ENCODE measurements at regions not wholly inside any gene's neighbourhood (a gene's known extent, or its start where the extent isn't known, plus 50 kb on each side); places are given as distances from the start of the nearest gene placed in this dataset.

DNA sequence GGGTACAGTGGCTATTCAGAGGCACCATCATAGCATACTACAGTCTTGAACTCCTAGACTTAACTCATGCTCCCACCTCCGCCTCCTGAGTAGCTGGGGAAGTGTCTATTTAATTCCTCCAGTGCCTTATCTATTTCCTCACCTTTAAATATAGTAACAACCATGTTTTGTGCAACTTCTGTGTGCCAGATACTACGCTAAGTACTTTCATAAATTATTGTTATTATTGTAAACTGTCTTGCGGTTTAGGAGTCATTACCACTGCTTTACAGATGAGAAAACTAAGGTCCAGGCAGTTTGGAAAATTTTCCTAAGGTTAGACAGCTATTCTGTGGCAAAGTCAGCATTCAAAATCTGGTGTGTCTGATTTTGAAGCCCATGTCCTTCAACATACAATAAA is 359.1 kb upstream of the XYLT1 start:
- 49% methylated on average over 3 of the region's 3 CpGs for WGBS
- Histone ChIP-seq H3K27me3 (ENCODE audit: control insufficient read depth, insufficient read depth) (no peaks in the 10 kb centered on the region), H3K4me1 (ENCODE audit: control insufficient read depth, insufficient read depth, low read length) (no peaks in the 10 kb centered on the region), H3K4me3 (ENCODE audit: low read length) (no peak overlapping the region), H3K9me3 (ENCODE audit: control insufficient read depth, low read length) (no peaks in the 10 kb centered on the region), H3K27ac (ENCODE audit: low read length) (no peak overlapping the region)
- DNase-seq: no peak
- intact Hi-C loops (cut with DNase I): loop anchor here in 1 of 4 donors (10.0 kb wide), 1 partner anchor 55 kb away; no protein-coding TSS in a partner anchor
- ATAC-seq: no peak

DNA sequence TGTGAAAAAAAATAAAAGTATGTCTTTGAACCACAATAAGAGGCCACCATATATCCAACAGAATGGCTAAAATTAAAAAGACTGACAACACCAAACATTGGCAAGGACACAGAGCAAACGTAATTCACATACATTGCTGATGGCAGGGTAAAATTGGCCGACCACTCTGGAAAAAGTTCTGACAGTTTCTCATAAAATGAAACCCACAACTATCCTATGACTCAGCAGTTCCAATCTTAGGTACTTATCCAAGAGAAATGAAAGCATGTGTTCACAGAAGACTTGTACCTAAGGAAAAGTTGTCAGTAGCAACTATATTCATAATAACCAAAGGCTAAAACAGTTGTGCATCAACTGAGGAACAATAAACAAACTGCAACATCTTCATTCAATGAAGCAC is 357.3 kb upstream of the XYLT1 start:
- WGBS: 21% methylated on average over 2 of the region's 2 CpGs
- no peaks in the 10 kb centered on the region for H3K9me3 ChIP-seq (ENCODE audit: control insufficient read depth, low read length)
- DNase-seq (no peak), ATAC-seq (no peak)
- no peak overlapping the region for H3K27ac ChIP-seq (ENCODE audit: low read length)
- H3K27me3 ChIP-seq (ENCODE audit: control insufficient read depth, insufficient read depth): no peaks in the 10 kb centered on the region
- intact Hi-C loops (cut with DNase I): loop anchor here in 1 of 4 donors (10.0 kb wide), 1 partner anchor 57 kb away; no protein-coding TSS in a partner anchor
- H3K4me3 ChIP-seq (ENCODE audit: low read length): no peak overlapping the region
- no peaks in the 10 kb centered on the region for H3K4me1 ChIP-seq (ENCODE audit: control insufficient read depth, insufficient read depth, low read length)

GRCh38 chr16:17827313-17827712 is 356.6 kb upstream of the XYLT1 start:
- Histone ChIP-seq H3K9me3 (ENCODE audit: control insufficient read depth, low read length) (no peaks in the 10 kb centered on the region), H3K4me1 (ENCODE audit: control insufficient read depth, insufficient read depth, low read length) (no peaks in the 10 kb centered on the region), H3K27ac (ENCODE audit: low read length) (no peak overlapping the region), H3K4me3 (ENCODE audit: low read length) (no peak overlapping the region), H3K27me3 (ENCODE audit: control insufficient read depth, insufficient read depth) (no peaks in the 10 kb centered on the region)
- ATAC-seq (no peak), DNase-seq (no peak)
- intact Hi-C loops (cut with DNase I): loop anchor here in 1 of 4 donors (10.0 kb wide), 1 partner anchor 57 kb away; no protein-coding TSS in a partner anchor
- 90% methylated on average over 1 of the region's 1 CpG for WGBS

DNA sequence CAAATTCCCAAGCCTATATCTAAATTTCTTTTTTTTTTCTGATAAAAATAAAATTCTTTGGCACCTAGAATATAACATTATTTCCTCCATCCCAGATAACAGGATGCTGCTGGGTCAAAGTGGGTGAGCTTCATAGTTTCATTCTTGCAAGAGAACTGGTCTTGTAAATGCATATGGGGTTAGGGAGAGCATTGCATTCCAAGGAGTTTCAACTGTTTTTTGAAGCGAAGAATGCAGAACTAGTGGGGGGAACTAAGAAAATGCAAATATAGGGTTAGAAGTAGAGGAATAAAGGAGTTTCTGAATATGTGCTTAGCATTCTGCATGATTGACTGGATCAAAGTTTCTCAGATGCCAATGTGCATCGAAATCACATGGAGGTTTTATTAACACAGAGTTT is 347.2 kb upstream of the XYLT1 start:
- H3K4me3 ChIP-seq (ENCODE audit: low read length): no peak overlapping the region

GRCh38 chr16:17817260-17817659 is 346.5 kb upstream of the XYLT1 start:
- DNase-seq (no peak), ATAC-seq (no peak)
- Histone ChIP-seq H3K27ac (ENCODE audit: low read length) (no peak overlapping the region), H3K9me3 (ENCODE audit: control insufficient read depth, low read length) (no peaks in the 10 kb centered on the region), H3K27me3 (ENCODE audit: control insufficient read depth, insufficient read depth) (peaks cover 4% of the 10 kb centered on the region), H3K4me1 (ENCODE audit: control insufficient read depth, insufficient read depth, low read length) (no peaks in the 10 kb centered on the region), H3K4me3 (ENCODE audit: low read length) (no peak overlapping the region)
- intact Hi-C loops (cut with DNase I): no loop called here
- 30% methylated on average over 1 of the region's 1 CpG for WGBS

More for the DNA sequence above, 347.2 kb upstream of the XYLT1 start:
- Histone ChIP-seq H3K27me3 (ENCODE audit: control insufficient read depth, insufficient read depth) (peaks cover 4% of the 10 kb centered on the region), H3K9me3 (ENCODE audit: control insufficient read depth, low read length) (no peaks in the 10 kb centered on the region), H3K27ac (ENCODE audit: low read length) (no peak overlapping the region), H3K4me1 (ENCODE audit: control insufficient read depth, insufficient read depth, low read length) (no peaks in the 10 kb centered on the region)
- ATAC-seq: no peak
- DNase-seq: no peak
- intact Hi-C loops (cut with DNase I): no loop called here
- 64% methylated on average over 2 of the region's 2 CpGs for WGBS

DNA sequence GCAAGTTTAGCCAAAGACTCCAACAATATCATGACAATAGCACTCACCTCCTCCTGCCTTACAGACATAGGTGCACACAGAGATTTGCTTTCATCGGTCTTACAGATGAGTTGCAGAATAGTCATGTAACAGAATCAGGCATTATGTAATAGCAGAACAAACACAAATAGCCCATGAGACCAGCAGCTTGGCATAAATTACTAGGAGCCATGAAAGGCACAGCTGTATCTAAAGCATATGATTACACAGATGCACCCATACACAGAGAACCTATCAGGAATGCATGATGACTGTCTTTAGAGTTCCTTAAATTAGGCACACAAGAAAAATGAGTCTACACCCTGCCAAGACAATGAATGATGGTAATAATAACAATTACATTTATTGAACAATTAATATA is 342.0 kb upstream of the XYLT1 start:
- no peak overlapping the region for H3K27ac ChIP-seq (ENCODE audit: low read length)
- 87% methylated on average over 1 of the region's 1 CpG for WGBS
- ATAC-seq (no peak), DNase-seq (no peak)
- intact Hi-C loops (cut with DNase I): no loop called here
- H3K27me3 ChIP-seq (ENCODE audit: control insufficient read depth, insufficient read depth): no peaks in the 10 kb centered on the region
- no peaks in the 10 kb centered on the region for H3K4me1 ChIP-seq (ENCODE audit: control insufficient read depth, insufficient read depth, low read length)
- no peak overlapping the region for H3K4me3 ChIP-seq (ENCODE audit: low read length)
- H3K9me3 ChIP-seq (ENCODE audit: control insufficient read depth, low read length): no peaks in the 10 kb centered on the region

- ATAC-seq: no peak
These were observed 334.1 kb upstream of the XYLT1 start for GRCh38 chr16:17804857-17805256.

GRCh38 chr16:17803625-17804410 is 333.1 kb upstream of the XYLT1 start:
- 51% methylated on average over 5 of the region's 5 CpGs for WGBS
- Histone ChIP-seq H3K27me3 (ENCODE audit: control insufficient read depth, insufficient read depth) (no peaks in the 10 kb centered on the region), H3K4me1 (ENCODE audit: control insufficient read depth, insufficient read depth, low read length) (no peaks in the 10 kb centered on the region), H3K9me3 (ENCODE audit: control insufficient read depth, low read length) (no peaks in the 10 kb centered on the region), H3K4me3 (ENCODE audit: low read length) (no peak overlapping the region), H3K27ac (ENCODE audit: low read length) (no peak overlapping the region)
- DNase-seq (no peak), ATAC-seq (no peak)
- intact Hi-C loops (cut with DNase I): no loop called here

More at GRCh38 chr16:17804857-17805256, 334.1 kb upstream of the XYLT1 start:
- intact Hi-C loops (cut with DNase I): no loop called here
- Histone ChIP-seq H3K4me1 (ENCODE audit: control insufficient read depth, insufficient read depth, low read length) (no peaks in the 10 kb centered on the region), H3K9me3 (ENCODE audit: control insufficient read depth, low read length) (no peaks in the 10 kb centered on the region), H3K4me3 (ENCODE audit: low read length) (no peak overlapping the region), H3K27ac (ENCODE audit: low read length) (no peak overlapping the region), H3K27me3 (ENCODE audit: control insufficient read depth, insufficient read depth) (no peaks in the 10 kb centered on the region)
- 63% methylated on average over 8 of the region's 8 CpGs for WGBS
- DNase-seq: no peak

GRCh38 chr16:17802571-17802970 is 331.8 kb upstream of the XYLT1 start:
- H3K9me3 ChIP-seq (ENCODE audit: control insufficient read depth, low read length): no peaks in the 10 kb centered on the region
- H3K27me3 ChIP-seq (ENCODE audit: control insufficient read depth, insufficient read depth): no peaks in the 10 kb centered on the region
- intact Hi-C loops (cut with DNase I): no loop called here
- no peak overlapping the region for H3K4me3 ChIP-seq (ENCODE audit: low read length)
- H3K27ac ChIP-seq (ENCODE audit: low read length): no peak overlapping the region
- ATAC-seq: no peak
- WGBS: 87% methylated on average over 1 of the region's 1 CpG
- no peak for DNase-seq
- H3K4me1 ChIP-seq (ENCODE audit: control insufficient read depth, insufficient read depth, low read length): no peaks in the 10 kb centered on the region

- Histone ChIP-seq H3K27me3 (ENCODE audit: control insufficient read depth, insufficient read depth) (no peaks in the 10 kb centered on the region), H3K27ac (ENCODE audit: low read length) (no peak overlapping the region), H3K9me3 (ENCODE audit: control insufficient read depth, low read length) (no peaks in the 10 kb centered on the region), H3K4me3 (ENCODE audit: low read length) (no peak overlapping the region), H3K4me1 (ENCODE audit: control insufficient read depth, insufficient read depth, low read length) (no peaks in the 10 kb centered on the region)
- intact Hi-C loops (cut with DNase I): no loop called here
- 75% methylated on average over 1 of the region's 1 CpG for WGBS
- no peak for ATAC-seq
- no peak for DNase-seq
These were observed 330.3 kb upstream of the XYLT1 start for GRCh38 chr16:17801068-17801467.

DNA sequence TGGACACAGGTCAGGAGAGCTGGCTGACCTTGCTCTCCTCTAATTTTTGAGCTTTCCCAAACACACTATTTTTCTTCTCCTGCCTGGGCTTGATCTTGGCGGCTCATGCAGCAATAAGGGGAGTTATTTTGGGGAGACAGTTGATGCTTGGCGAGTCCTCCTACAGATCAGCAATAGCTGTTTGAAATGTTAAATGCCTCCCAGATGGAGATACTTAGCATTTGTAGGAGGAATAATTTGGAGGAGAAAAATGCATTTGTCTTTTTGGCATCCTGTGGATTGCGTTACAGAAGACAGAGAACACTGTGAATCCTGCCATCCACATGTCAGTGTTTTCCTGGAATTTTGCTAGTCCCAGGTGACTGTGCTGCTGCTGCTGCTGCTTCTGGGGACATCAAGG is 328.0 kb upstream of the XYLT1 start:
- ATAC-seq (no peak), DNase-seq (no peak)
- no peaks in the 10 kb centered on the region for H3K9me3 ChIP-seq (ENCODE audit: control insufficient read depth, low read length)
- no peaks in the 10 kb centered on the region for H3K27me3 ChIP-seq (ENCODE audit: control insufficient read depth, insufficient read depth)
- intact Hi-C loops (cut with DNase I): no loop called here
- no peak overlapping the region for H3K27ac ChIP-seq (ENCODE audit: low read length)
- 63% methylated on average over 3 of the region's 3 CpGs for WGBS
- H3K4me1 ChIP-seq (ENCODE audit: control insufficient read depth, insufficient read depth, low read length): no peaks in the 10 kb centered on the region
- no peak overlapping the region for H3K4me3 ChIP-seq (ENCODE audit: low read length)
